Body of pancreas (tissue), 4 donors: ENCODE measurements at regions not wholly inside any gene's neighbourhood (a gene's known extent, or its start where the extent isn't known, plus 50 kb on each side); places are given as distances from the start of the nearest gene placed in this dataset.

ENCODE experiments used
- ATAC-seq: fragments of 150-250 bp; one replicate; pipeline ENCODE4 v1.9.1; 2016
- DNase-seq, 4 donors: peaks; one replicate each; pipeline ENCODE4 v3.0.0-alpha.2; 2019
- H3K27ac ChIP-seq, 4 donors: fragments of 200-600 bp; sonication (generic); 1 replicate in 3 of 4; 2 replicates in 1 of 4; pipeline versions ENCODE4 v1.5.1 to v1.6.1; 2016 to 2019; ENCODE audit warnings: mild to moderate bottlenecking in 1 of 4, mixed read lengths in 1 of 4, moderate library complexity in 1 of 4
- H3K27me3 ChIP-seq, 2 donors: fragments of 200-600 bp; sonication (generic); one replicate each; pipeline ENCODE4 v1.6.0; 2016; ENCODE audit warnings: mild to moderate bottlenecking in 1 of 2
- H3K36me3 ChIP-seq, 2 donors: fragments of 200-600 bp; sonication (generic); replicated peaks in 1 of 2; 2 replicates each; pipeline ENCODE4 v1.5.1; 2016; ENCODE audit warnings: low read depth in 2 of 2; ENCODE audit not compliant: insufficient read depth in 1 of 2
- H3K4me1 ChIP-seq: fragments of 200-600 bp; sonication (generic); one replicate; pipeline ENCODE4 v1.6.0; 2016
- H3K4me3 ChIP-seq, 2 donors: fragments of 200-600 bp; sonication (generic); 1 replicate in 1 of 2; 2 replicates in 1 of 2; pipeline ENCODE4 v1.5.1; 2016 to 2019
- H3K9me3 ChIP-seq, 3 donors: fragments of 200-600 bp; sonication (generic); 1 replicate in 2 of 3; 2 replicates in 1 of 3; pipeline ENCODE4 v1.5.1; 2016
- POLR2A ChIP-seq, 3 donors: fragments of 450-650 bp; IDR thresholded peaks; one replicate each; pipeline ENCODE4 v1.6.1; 2016; ENCODE audit warnings: antibody characterized with exemption in 3 of 3, mild to moderate bottlenecking in 2 of 3
- WGBS, 2 donors: methylation state at CpG; one replicate each; pipeline ENCODE4 v1.1.5; 2017; 5-methylcytosine and 5-hydroxymethylcytosine counted together
- intact Hi-C: fragments of 100-400 bp; cut with DNase I; formaldehyde crosslinking; loops from one replicate; pipeline ENCODE4 v1.15.1; 2023
- TF ChIP-seq, protein P1 (sequence below), 7 experiments: fragments of 450-650 bp in 4 of 7; fragments of 200-600 bp in 3 of 7; sonication (generic) in 3 of 7; IDR thresholded peaks; one replicate each; pipeline ENCODE4 v1.5.1; 2016 to 2019; ENCODE audit warnings: antibody characterized with exemption in 7 of 7

DNA sequence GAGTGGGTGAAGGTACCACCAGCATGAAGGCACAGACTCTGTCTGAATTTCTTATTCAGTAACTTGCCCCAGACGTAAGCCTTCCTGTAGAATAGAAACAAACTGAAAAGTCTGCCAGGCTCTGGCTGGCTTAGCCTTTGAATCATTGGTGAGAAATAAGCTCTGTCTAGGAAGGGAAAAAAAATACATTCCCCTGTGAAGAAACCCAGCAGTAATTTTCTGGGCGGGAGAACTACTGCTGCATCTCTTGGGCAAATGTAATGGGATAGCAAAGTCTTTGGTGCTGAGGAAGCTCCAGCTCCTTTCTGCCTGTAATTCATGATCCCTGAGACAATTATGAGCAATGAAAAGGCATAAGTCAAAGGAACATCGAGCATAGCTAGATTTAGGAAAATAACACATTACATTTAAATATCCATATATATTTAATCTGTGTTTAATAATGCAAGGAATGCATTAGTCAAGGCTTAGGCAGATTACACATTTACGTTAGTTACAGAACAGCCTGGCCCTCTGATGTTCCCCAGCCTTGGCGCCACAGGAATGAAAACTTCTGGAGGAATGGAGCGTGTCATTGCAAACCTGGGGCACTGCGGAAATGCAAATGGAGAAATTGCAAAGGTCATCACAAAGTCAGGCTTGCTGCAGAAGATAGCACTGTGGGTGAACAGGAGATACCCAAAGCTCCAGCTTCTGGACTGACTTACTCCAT is 216.3 kb upstream of the CAMK1G start:
- Histone ChIP-seq H3K27me3 (no peaks in the 10 kb centered on the region), H3K36me3 (no peaks in the 10 kb centered on the region), H3K9me3 (no peaks in the 10 kb centered on the region), H3K4me3 (no peak overlapping the region), H3K27ac (no peak overlapping the region), H3K4me1 (no peaks in the 10 kb centered on the region)
- no peak for DNase-seq
- no peak for ATAC-seq
- intact Hi-C loops, result no loop called here
- 70 to 84% methylated on average over 7 of the region's 7 CpGs for WGBS, 2 donors
- TF ChIP-seq POLR2A (IDR thresholded peaks at IDR 0.05), result no peak

DNA sequence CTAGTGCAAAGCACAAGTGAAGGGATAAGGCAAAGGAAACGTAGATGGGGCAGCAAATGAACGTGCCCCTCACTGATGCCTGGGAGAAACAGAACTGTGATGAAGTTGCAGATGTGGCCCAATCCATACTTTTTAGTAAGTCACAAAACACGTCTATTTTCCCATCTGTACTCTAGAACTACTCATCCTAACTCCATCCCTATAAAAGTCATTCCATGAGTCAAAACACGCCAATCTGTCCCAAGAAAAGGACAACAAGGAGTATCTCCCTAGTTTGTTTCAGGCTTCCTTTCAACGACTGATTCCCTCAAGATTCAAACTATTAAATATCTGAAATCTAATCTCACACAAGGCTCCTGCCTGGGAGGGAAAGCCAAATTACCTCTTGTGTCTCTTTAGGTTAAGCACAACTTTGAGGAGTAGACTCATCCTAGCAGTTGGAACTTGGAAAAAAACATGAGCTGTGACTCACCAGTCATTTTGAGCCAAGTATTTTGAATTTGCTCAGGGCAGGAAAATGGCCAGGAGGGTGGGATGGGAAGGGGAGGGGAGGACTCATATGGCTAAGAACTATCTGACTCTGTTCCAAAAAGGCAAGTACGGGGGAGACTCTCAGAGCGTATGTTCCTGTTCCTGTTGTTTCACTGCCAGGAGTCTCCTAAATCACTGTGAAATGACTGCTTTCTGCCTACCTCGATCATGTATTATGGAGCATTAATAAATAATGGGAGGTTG is 214.5 kb upstream of the CAMK1G start:
- no peak overlapping the region for H3K27ac ChIP-seq

DNA sequence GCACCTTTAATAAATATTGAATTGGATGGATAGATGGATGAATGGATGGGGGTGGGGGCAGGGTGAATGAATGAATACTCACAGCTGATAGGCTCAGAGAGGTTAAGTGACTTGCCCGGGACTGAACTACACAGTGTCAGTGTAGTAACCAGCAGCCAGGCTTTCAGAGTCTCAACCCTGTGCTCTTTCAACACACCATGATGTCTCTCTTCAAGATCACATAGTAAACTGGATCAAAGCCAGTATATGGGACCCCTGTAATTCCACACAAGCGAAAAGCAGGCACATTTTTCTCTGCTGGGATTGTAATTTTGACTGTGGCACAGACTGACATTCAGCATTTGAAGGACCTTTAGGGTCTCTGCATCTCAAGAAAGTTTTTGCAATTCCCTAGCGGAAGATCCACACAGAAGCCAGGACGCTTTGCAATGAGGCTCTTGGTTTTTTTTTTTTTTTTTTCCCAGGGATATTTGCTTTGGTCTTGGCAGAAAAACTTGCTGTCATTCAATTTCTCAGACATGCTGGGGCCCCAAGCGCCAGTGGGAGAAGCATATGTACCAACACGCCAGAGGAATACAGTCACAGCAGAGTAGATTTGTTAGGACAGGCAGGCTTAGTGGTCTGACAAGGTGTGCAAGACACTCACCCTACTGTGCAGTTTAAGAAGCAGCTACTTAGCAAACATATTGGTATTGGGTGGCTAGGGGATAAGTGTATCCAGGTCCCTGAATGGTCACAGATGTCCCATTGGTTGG is 213.1 kb upstream of the CAMK1G start:
- WGBS, 2 donors, result 52 to 59% methylated on average over 6 of the region's 6 CpGs
- H3K36me3 ChIP-seq, result no peaks in the 10 kb centered on the region
- no peak overlapping the region for H3K27ac ChIP-seq
- intact Hi-C loops, result no loop called here
- H3K9me3 ChIP-seq, result no peaks in the 10 kb centered on the region
- H3K4me1 ChIP-seq, result no peaks in the 10 kb centered on the region
- H3K27me3 ChIP-seq, result no peaks in the 10 kb centered on the region
- H3K4me3 ChIP-seq, result no peak overlapping the region
- DNase-seq (no peak), ATAC-seq (no peak)
- TF ChIP-seq POLR2A (IDR thresholded peaks at IDR 0.05), result no peak
- TF ChIP-seq, protein P1, sequence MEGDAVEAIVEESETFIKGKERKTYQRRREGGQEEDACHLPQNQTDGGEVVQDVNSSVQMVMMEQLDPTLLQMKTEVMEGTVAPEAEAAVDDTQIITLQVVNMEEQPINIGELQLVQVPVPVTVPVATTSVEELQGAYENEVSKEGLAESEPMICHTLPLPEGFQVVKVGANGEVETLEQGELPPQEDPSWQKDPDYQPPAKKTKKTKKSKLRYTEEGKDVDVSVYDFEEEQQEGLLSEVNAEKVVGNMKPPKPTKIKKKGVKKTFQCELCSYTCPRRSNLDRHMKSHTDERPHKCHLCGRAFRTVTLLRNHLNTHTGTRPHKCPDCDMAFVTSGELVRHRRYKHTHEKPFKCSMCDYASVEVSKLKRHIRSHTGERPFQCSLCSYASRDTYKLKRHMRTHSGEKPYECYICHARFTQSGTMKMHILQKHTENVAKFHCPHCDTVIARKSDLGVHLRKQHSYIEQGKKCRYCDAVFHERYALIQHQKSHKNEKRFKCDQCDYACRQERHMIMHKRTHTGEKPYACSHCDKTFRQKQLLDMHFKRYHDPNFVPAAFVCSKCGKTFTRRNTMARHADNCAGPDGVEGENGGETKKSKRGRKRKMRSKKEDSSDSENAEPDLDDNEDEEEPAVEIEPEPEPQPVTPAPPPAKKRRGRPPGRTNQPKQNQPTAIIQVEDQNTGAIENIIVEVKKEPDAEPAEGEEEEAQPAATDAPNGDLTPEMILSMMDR (IDR thresholded peaks at IDR 0.05), result no peak

More for the DNA sequence above, 214.5 kb upstream of the CAMK1G start:
- H3K36me3 ChIP-seq, result no peaks in the 10 kb centered on the region
- intact Hi-C loops, result no loop called here
- ATAC-seq, result no peak
- 55 to 65% methylated on average over 8 of the region's 8 CpGs for WGBS, 2 donors
- no peaks in the 10 kb centered on the region for H3K9me3 ChIP-seq
- no peaks in the 10 kb centered on the region for H3K27me3 ChIP-seq
- no peak for TF ChIP-seq POLR2A (IDR thresholded peaks at IDR 0.05)
- TF ChIP-seq, protein P1 (IDR thresholded peaks at IDR 0.05), result no peak
- H3K4me3 ChIP-seq, result no peak overlapping the region
- no peaks in the 10 kb centered on the region for H3K4me1 ChIP-seq
- peak in 2 of 4 donors; percentile 5 to 11 for DNase-seq

DNA sequence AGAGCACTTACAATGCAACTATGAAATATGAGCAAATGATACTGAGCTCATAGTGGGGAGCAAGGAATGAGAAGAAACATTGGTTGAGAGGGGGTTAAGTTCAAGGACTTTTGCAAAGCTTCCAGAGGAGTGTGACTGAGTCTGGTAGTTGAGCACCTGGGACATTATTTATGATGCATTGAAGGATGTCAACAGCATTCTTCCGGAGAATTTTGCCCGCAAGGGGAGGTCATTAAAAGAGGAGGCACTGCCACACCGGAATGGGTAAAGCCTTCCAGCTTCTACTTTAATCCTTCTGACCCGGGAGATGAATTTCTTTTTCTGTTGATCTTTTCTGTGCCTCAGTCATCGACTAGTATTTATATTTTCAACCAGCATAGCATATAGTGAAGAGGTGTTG is 208.4 kb upstream of the CAMK1G start:
- Histone ChIP-seq H3K4me3 (no peak overlapping the region), H3K9me3 (no peaks in the 10 kb centered on the region), H3K36me3 (no peaks in the 10 kb centered on the region), H3K4me1 (no peaks in the 10 kb centered on the region), H3K27ac (no peak overlapping the region), H3K27me3 (no peaks in the 10 kb centered on the region)
- TF ChIP-seq POLR2A (IDR thresholded peaks at IDR 0.05), result no peak
- TF ChIP-seq, protein P1 (IDR thresholded peaks at IDR 0.05), result no peak
- 55 to 60% methylated on average over 5 of the region's 5 CpGs for WGBS, 2 donors
- intact Hi-C loops, result no loop called here
- no peak for DNase-seq
- ATAC-seq, result no peak

DNA sequence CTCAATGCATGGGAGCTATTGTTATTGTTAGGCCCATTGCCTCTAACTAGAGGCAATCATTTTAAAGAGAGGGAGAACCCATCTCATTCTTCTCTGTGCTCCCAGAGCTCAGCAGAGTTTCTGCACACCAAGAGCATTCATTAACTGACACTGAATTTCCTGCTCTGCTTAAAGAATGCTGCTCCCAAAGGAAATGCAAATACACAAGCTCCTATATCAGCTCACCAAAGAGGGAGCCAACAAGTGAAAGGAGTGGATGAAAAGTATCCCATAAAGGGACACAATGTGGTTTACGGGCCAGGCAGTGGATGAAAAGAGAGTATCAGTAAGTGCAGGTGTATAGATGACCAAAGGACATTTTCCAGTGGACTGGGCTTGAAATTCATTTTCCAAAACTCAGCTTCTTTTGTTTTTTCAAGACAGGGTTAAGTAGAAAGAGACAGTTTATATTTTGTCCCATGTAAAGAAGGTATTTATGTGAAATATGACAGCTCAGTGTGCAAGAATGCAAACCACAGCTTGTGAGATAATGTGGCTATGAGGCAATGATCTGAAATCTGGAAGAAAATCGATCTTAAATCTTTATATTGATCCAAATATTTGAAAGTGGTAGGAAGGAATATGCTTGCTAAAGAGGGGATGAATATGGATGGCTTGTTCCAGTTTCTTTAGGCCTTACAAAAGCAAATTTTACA is 207.7 kb upstream of the CAMK1G start:
- intact Hi-C loops, result no loop called here
- DNase-seq (no peak), ATAC-seq (no peak)
- H3K4me1 ChIP-seq, result no peaks in the 10 kb centered on the region
- H3K4me3 ChIP-seq, result no peak overlapping the region
- no peaks in the 10 kb centered on the region for H3K9me3 ChIP-seq
- no peaks in the 10 kb centered on the region for H3K36me3 ChIP-seq
- H3K27me3 ChIP-seq, result no peaks in the 10 kb centered on the region
- TF ChIP-seq POLR2A (IDR thresholded peaks at IDR 0.05), result no peak
- TF ChIP-seq, protein P1 (IDR thresholded peaks at IDR 0.05), result no peak
- H3K27ac ChIP-seq, result no peak overlapping the region
- WGBS, 2 donors, result 52 to 63% methylated on average over 2 of the region's 2 CpGs
